Right renal pelvis (tissue), 4 donors: ENCODE measurements at regions not wholly inside any gene's neighbourhood (a gene's known extent, or its start where the extent isn't known, plus 50 kb on each side); places are given as distances from the start of the nearest gene placed in this dataset.
"Not testable (repeated sequence)": the region's sequence is repeated elsewhere in the genome, so short reads cannot be mapped to it uniquely, and the experiment has no call there.

Experiments
- DNase-seq, 4 donors: peaks; one replicate each; pipeline ENCODE4 v3.0.0-alpha.2; 2013; ENCODE audit warnings: low read depth in 4 of 4, low spot score in 3 of 4, missing footprints in 1 of 4

GRCh38 chr18:44556296-44556695, 124.4 kb upstream of the SETBP1 start:
- no peak for DNase-seq

- DNase-seq: no peak
These were observed 123.0 kb upstream of the SETBP1 start for GRCh38 chr18:44557616-44558151.

DNA sequence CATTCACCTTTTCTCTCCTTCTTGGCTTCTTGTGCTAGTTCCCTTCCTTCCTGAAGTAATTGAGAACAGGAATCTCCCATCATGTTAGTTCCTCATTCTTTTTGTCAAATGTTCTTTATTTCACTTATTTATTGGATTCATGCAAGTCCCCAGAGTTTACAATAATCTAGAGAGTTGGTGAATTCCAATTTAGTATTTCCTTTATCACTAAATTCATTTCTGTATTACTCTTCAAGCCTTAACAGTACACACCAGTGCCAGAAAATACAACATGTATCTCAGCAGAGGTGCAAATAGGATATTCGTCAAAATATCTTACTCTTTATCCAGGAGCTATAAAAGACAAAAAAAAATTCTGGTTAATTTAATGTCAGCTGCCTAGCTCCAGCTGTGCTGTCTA, 121.9 kb upstream of the SETBP1 start:
- DNase-seq: no peak

GRCh38 chr18:44562986-44563385, 117.7 kb upstream of the SETBP1 start:
- no peak for DNase-seq

- no peak for DNase-seq
These were observed 115.8 kb upstream of the SETBP1 start for GRCh38 chr18:44564922-44565321.

- no peak for DNase-seq
These were observed 112.3 kb upstream of the SETBP1 start for GRCh38 chr18:44568342-44568741.

GRCh38 chr18:44568986-44569385, 111.7 kb upstream of the SETBP1 start:
- no peak for DNase-seq

- no peak for DNase-seq
These were observed 111.2 kb upstream of the SETBP1 start for GRCh38 chr18:44569391-44570055.

DNA sequence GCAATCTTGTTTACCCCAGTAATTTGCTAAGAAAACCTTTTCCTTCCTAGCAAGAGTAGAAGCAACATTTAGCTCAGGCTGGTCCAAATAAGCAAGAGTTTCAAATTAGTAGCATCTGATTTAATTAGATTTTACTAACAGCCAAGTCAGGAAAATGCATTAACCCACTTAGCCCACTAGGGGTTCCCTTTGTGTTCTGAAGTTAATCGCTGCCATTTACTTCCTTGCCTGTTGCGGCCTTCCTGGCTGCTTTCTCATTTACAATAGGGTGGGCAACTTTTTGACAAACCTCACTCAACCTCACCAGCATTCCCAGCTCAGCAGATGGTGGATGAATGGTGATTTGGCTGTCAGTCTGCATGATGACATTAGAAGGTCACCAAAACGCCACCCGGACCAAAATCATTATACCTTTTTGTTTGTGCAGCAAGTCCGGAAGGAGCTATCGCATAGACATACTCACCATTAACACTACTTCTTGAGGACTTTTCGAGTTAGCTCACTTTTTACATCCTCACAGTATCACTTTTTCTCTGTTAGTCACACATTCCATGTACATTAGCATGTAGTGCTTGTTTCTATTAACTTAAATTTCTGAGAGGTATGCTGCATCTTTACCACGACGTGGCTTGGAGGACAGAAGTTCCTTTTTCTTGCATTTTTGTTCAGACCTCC, 101.5 kb upstream of the SETBP1 start:
- no peak for DNase-seq

DNA sequence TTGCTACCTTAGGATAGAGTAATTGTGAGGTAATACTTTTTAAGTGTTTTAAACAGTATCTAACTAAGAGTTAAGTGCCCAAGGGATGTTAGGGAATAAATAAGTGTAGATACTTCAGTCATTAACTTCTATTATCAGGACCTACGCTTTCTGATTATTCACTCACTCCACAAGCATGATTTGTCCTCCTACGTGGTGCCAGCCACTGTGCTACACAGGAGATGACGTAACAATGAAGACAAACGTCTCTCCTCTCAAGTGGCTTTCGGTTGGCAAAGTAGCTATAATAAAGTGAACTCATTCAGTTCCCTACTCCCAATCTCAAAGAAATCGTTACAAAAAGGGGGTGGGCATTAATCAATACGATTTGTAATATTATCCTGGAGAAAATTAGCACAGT, 100.9 kb upstream of the SETBP1 start:
- no peak for DNase-seq

DNA sequence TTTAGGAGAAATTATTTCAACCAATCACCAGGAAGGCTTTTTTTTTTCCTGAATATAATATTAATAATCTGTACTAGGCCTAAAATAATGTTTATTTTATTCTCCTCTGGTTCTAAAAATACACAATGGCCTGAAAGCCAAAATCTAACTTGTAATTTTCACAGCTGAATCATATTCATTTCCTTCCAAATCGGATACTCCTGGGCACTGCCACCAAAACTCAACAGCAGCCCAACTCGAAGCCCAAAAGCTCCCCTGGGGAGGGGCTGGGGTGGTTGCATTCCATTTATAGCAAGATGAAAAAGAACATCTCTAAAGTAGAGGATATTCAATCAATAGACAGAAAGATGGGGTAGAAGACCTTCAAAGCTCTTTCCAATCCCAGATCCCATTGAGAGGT, 100.5 kb upstream of the SETBP1 start:
- no peak for DNase-seq

DNA sequence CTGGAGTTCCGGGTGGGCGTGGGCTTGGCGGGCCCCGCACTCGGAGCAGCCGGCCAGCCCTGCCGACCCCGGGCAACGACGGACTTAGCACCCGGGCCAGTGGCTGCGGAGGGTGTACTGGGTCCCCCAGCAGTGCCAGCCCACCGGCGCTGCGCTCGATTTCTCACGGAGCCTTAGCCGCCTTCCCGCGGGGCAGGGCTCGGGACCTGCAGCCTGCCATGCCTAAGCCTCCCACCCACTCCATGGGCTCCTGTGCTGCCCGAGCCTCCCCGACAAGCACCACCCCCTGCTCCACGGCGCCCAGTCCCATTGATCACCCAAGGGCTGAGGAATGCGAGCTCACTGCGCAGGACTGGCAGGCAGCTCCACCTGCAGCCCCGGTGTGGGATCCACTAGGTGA, 99.9 kb upstream of the SETBP1 start:
- DNase-seq: not testable (repeated sequence)

GRCh38 chr18:44582456-44582855, 98.2 kb upstream of the SETBP1 start:
- no peak for DNase-seq

DNA sequence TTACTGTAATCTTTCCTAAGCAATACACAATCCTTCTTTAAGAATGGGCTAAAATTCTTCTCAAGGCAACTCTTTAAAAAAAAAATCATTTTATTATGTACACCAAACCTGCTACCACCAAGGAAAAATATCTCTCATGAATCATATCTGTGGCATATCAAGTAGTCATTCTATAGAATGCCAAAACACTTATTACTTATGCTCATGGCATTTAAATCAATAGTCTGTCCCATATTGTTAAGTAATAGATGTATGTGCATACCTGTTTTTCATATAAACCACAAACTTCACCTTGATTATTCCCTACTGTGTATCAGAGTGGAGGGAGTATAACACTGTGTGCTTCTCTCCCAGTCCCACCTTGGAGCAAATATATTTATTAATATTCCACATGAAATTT, 95.8 kb upstream of the SETBP1 start:
- no peak for DNase-seq

DNA sequence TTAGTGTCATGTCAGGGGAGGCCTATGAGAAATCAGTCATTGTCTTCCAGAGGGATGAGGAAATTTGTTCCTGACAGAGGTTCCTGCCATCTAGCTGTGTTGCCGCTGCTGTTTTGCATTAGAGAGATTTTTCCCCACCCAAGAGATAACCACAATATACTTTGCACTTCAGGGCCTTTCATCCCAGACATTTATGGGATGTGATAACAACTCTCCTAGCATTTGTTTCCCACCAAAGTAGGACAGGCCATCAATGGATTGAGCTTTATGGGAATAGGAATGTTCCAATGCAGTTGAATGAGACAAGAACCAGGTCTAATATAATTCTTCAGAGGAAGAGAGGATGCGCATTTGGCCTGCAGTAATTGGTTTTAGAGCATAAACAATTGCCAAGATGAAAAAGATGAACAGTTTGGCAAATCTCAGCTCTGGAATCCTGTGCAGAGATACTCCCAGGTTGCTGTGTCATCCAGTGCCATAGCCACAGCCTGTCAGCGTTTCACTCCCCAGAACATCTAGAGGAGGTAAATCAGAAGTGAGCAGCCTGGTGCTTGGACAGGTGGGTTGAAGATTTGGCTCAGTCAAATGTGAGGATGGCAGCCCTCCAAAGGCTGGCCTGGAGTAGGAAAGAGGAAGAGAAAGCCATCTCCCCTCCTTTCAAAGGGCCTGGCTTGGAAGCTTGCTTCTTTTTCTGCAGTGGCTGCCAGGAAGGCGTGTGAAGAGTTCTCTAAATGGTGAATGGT, 93.7 kb upstream of the SETBP1 start:
- DNase-seq: no peak

DNA sequence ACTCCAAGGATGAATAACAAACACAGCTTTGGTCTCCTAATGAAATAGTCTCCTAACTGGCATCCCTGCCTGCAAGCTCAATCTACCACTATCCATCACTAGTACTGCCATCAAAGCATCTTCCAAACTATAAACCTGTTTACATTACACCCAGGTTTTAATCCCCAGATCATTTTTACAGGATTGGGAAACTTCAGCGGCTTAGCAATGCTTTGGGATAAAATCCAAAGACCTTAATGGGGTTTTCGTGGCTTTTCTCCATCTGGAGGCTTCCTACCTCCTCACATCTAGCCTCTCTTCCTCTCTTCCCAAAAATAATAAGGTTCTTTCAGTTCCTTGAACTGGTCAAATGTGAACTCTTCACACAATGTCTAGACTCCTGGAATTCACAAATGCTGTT, 92.2 kb upstream of the SETBP1 start:
- no peak for DNase-seq

DNA sequence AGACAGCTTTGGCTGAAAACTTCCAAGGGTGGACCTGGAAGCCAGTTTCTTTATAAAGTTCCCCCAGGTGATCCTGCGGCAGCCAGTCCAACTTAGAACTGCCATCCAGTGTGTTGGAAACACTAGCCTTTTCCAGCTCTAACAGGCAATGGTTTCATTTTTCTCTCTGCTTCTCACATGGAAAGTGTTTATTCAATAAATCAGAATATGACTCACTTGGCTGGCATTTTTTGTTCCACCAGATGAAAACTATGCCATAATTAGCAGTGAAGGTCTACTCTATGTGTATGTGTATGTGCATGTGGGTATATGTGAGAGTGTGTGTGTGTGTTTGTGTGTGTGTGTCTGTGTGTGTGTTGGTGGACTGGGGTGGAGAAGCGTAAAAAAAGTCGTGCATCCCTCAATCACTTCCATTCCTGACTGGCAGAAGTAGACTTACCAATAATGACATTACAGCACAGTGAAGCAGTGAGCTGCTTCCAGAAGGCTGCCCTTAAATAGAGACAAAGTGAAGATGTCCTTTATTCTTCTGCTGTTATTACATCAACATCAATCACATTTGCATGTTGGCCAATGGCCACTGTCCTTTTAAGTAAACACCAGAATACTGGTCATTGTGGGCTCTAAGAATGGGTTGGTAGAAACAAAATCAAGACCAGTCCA, 90.9 kb upstream of the SETBP1 start:
- no peak for DNase-seq

GRCh38 chr18:44590956-44591670, 89.6 kb upstream of the SETBP1 start:
- no peak for DNase-seq

DNA sequence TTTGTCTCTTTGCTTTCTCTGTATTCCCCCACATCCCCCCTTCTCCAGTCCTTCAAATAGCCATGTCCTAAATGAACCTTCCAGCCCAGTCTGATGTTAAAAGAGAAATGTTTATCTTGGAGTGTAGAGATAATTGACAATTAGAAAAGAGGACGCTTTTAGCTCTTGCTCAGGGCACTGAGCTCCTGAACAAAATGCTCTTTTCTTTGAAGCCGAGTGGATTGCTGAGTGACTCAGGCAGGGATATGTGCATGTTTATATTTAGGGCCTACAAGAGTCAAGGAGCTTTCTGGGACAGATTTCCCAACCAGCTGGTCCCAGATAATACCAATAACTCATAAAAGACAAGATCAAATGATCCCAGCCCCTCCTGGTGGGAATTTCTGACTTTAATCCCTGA, 88.0 kb upstream of the SETBP1 start:
- no peak for DNase-seq

GRCh38 chr18:44594799-44595467, 85.8 kb upstream of the SETBP1 start:
- DNase-seq: no peak
